GM19238 (cell line): ENCODE measurements at regions not wholly inside any gene's neighbourhood (a gene's known extent, or its start where the extent isn't known, plus 50 kb on each side); places are given as distances from the start of the nearest gene placed in this dataset.

Experiments
- DNase-seq: peaks from one replicate; pipeline ENCODE4 v3.0.0; 2011; ENCODE audit warnings: low spot score; ENCODE audit not compliant: insufficient read length

- no peak for DNase-seq
Measured at GRCh38 chr10:9596368-9596920, 1421.2 kb upstream of the CELF2 start.

- DNase-seq = no peak
Measured at GRCh38 chr10:9602998-9603397, 1414.7 kb upstream of the CELF2 start.

- no peak for DNase-seq
Measured at GRCh38 chr10:9603972-9604371, 1413.7 kb upstream of the CELF2 start.

- DNase-seq = no peak
Measured at GRCh38 chr10:9605231-9605630, 1412.4 kb upstream of the CELF2 start.

- no peak for DNase-seq
Measured at GRCh38 chr10:9608602-9609001, 1409.1 kb upstream of the CELF2 start.

- no peak for DNase-seq
Measured at GRCh38 chr10:9613338-9614075, 1404.2 kb upstream of the CELF2 start.

GRCh38 chr10:9615189-9615588 lies 1402.5 kb upstream of the CELF2 start:
- no peak for DNase-seq

- DNase-seq = no peak
Measured at GRCh38 chr10:9621216-9621615, 1396.5 kb upstream of the CELF2 start.

GRCh38 chr10:9625304-9625703 lies 1392.4 kb upstream of the CELF2 start:
- DNase-seq = no peak

GRCh38 chr10:9634466-9634865 lies 1383.2 kb upstream of the CELF2 start:
- no peak for DNase-seq

- no peak for DNase-seq
Measured at GRCh38 chr10:9635691-9636090, 1382.0 kb upstream of the CELF2 start.

GRCh38 chr10:9636216-9636615 lies 1381.5 kb upstream of the CELF2 start:
- DNase-seq = no peak

GRCh38 chr10:9643782-9644181 lies 1373.9 kb upstream of the CELF2 start:
- DNase-seq = no peak

GRCh38 chr10:9645404-9645803 lies 1372.3 kb upstream of the CELF2 start:
- no peak for DNase-seq

GRCh38 chr10:9645928-9646600 lies 1371.6 kb upstream of the CELF2 start:
- no peak for DNase-seq

- DNase-seq = no peak
Measured at GRCh38 chr10:9654261-9654660, 1363.4 kb upstream of the CELF2 start.

GRCh38 chr10:9656386-9656785 lies 1361.3 kb upstream of the CELF2 start:
- DNase-seq = no peak

GRCh38 chr10:9656996-9657395 lies 1360.7 kb upstream of the CELF2 start:
- no peak for DNase-seq

- no peak for DNase-seq
Measured at GRCh38 chr10:9657530-9657929, 1360.1 kb upstream of the CELF2 start.

GRCh38 chr10:9668411-9668810 lies 1349.3 kb upstream of the CELF2 start:
- DNase-seq = no peak

- no peak for DNase-seq
Measured at GRCh38 chr10:9670911-9671310, 1346.8 kb upstream of the CELF2 start.

GRCh38 chr10:9681655-9682054 lies 1336.0 kb upstream of the CELF2 start:
- DNase-seq = no peak

- DNase-seq = no peak
Measured at GRCh38 chr10:9682802-9683201, 1334.9 kb upstream of the CELF2 start.
